ENCODE measurements at regions not wholly inside any gene's neighbourhood (a gene's known extent, or its start where the extent isn't known, plus 50 kb on each side); places are given as distances from the start of the nearest gene placed in this dataset.

- no peaks in the 10 kb centered on the region for H3F3A ChIP-seq (ENCODE audit: control insufficient read depth, insufficient read depth)
- no peaks in the 10 kb centered on the region for H3K36me3 ChIP-seq (ENCODE audit: control insufficient read depth, low read length)
- H3K79me2 ChIP-seq (ENCODE audit: control insufficient read depth, low read length), result no peaks in the 10 kb centered on the region
- TF ChIP-seq EZH2phosphoT487 (IDR thresholded peaks at IDR 0.05; ENCODE audit: borderline replicate concordance, low read length), result no peak
- TF ChIP-seq CTCF (IDR thresholded peaks at IDR 0.05; ENCODE audit: low read depth, low read length, poor library complexity, severe bottlenecking), result no peak
- H3K4me1 ChIP-seq (ENCODE audit: control insufficient read depth, low read length), result no peaks in the 10 kb centered on the region
- H3K9me2 ChIP-seq (replicated peaks; ENCODE audit: control insufficient read depth, low read length), result no peaks in the 10 kb centered on the region
- no peaks in the 10 kb centered on the region for H4K20me1 ChIP-seq (ENCODE audit: control insufficient read depth, insufficient read depth, low read depth, low read length)
- H3K9me3 ChIP-seq (ENCODE audit: control insufficient read depth, insufficient read depth, low read length), result no peaks in the 10 kb centered on the region
- H3K27ac ChIP-seq (ENCODE audit: low read depth, low read length), result no peak overlapping the region
- H3K27me3 ChIP-seq (ENCODE audit: control insufficient read depth, low read length), result peaks cover 7% of the 10 kb centered on the region
- H3K4me3 ChIP-seq (ENCODE audit: low read length), result no peak overlapping the region
- no peak overlapping the region for H3K4me2 ChIP-seq (ENCODE audit: low read length)
Measured at GRCh38 chr3:70582803-70583202, 270.4 kb upstream of the MDFIC2 start.

- Histone ChIP-seq H3K4me3 (ENCODE audit: low read length) (no peak overlapping the region), H3F3A (ENCODE audit: control insufficient read depth, insufficient read depth) (no peaks in the 10 kb centered on the region), H3K27me3 (ENCODE audit: control insufficient read depth, low read length) (peaks cover 7% of the 10 kb centered on the region), H3K27ac (ENCODE audit: low read depth, low read length) (no peak overlapping the region), H3K4me2 (ENCODE audit: low read length) (no peak overlapping the region), H3K36me3 (ENCODE audit: control insufficient read depth, low read length) (no peaks in the 10 kb centered on the region), H4K20me1 (ENCODE audit: control insufficient read depth, insufficient read depth, low read depth, low read length) (no peaks in the 10 kb centered on the region), H3K9me2 (replicated peaks; ENCODE audit: control insufficient read depth, low read length) (no peaks in the 10 kb centered on the region), H3K4me1 (ENCODE audit: control insufficient read depth, low read length) (no peaks in the 10 kb centered on the region), H3K9me3 (ENCODE audit: control insufficient read depth, insufficient read depth, low read length) (no peaks in the 10 kb centered on the region), H3K79me2 (ENCODE audit: control insufficient read depth, low read length) (no peaks in the 10 kb centered on the region)
- TF ChIP-seq EZH2phosphoT487 (IDR thresholded peaks at IDR 0.05; ENCODE audit: borderline replicate concordance, low read length) (no peak), CTCF (IDR thresholded peaks at IDR 0.05; ENCODE audit: low read depth, low read length, poor library complexity, severe bottlenecking) (no peak)
Measured at GRCh38 chr3:70580021-70580420, 267.6 kb upstream of the MDFIC2 start.

- TF ChIP-seq EZH2phosphoT487 (IDR thresholded peaks at IDR 0.05; ENCODE audit: borderline replicate concordance, low read length), result no peak
- TF ChIP-seq CTCF (IDR thresholded peaks at IDR 0.05; ENCODE audit: low read depth, low read length, poor library complexity, severe bottlenecking), result no peak
- no peaks in the 10 kb centered on the region for H3K79me2 ChIP-seq (ENCODE audit: control insufficient read depth, low read length)
- H3K27ac ChIP-seq (ENCODE audit: low read depth, low read length), result no peak overlapping the region
- no peaks in the 10 kb centered on the region for H3K4me1 ChIP-seq (ENCODE audit: control insufficient read depth, low read length)
- H4K20me1 ChIP-seq (ENCODE audit: control insufficient read depth, insufficient read depth, low read depth, low read length), result no peaks in the 10 kb centered on the region
- H3K27me3 ChIP-seq (ENCODE audit: control insufficient read depth, low read length), result no peaks in the 10 kb centered on the region
- no peaks in the 10 kb centered on the region for H3K36me3 ChIP-seq (ENCODE audit: control insufficient read depth, low read length)
- no peaks in the 10 kb centered on the region for H3F3A ChIP-seq (ENCODE audit: control insufficient read depth, insufficient read depth)
- H3K4me3 ChIP-seq (ENCODE audit: low read length), result no peak overlapping the region
- no peaks in the 10 kb centered on the region for H3K9me3 ChIP-seq (ENCODE audit: control insufficient read depth, insufficient read depth, low read length)
- no peaks in the 10 kb centered on the region for H3K9me2 ChIP-seq (replicated peaks; ENCODE audit: control insufficient read depth, low read length)
- no peak overlapping the region for H3K4me2 ChIP-seq (ENCODE audit: low read length)
Measured at GRCh38 chr3:70571696-70572095, 259.3 kb upstream of the MDFIC2 start.

DNA sequence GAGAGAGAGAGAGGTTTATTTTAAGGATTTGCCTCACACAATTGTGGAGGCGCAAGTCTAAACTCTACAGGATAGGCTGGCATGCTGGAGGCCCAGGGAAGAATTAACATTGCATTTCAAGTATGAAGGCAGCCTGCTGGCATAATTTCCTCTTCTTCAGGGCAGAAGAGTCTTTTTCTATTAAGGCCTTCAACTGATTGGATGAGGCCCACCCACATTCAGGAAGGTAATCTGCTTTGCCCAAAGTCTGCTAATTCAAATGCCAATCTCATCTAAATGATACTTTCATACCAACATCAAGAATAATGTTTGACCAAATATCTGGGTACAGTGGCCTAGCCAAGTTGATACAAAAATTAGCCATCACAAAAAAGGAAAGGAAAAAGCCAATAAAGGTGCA lies 258.1 kb upstream of the MDFIC2 start:
- no peaks in the 10 kb centered on the region for H3F3A ChIP-seq (ENCODE audit: control insufficient read depth, insufficient read depth)
- no peak overlapping the region for H3K4me3 ChIP-seq (ENCODE audit: low read length)
- H3K9me2 ChIP-seq (replicated peaks; ENCODE audit: control insufficient read depth, low read length), result no peaks in the 10 kb centered on the region
- H3K79me2 ChIP-seq (ENCODE audit: control insufficient read depth, low read length), result no peaks in the 10 kb centered on the region
- TF ChIP-seq CTCF (IDR thresholded peaks at IDR 0.05; ENCODE audit: low read depth, low read length, poor library complexity, severe bottlenecking) (no peak), EZH2phosphoT487 (IDR thresholded peaks at IDR 0.05; ENCODE audit: borderline replicate concordance, low read length) (no peak)
- no peak overlapping the region for H3K4me2 ChIP-seq (ENCODE audit: low read length)
- H3K4me1 ChIP-seq (ENCODE audit: control insufficient read depth, low read length), result no peaks in the 10 kb centered on the region
- H3K27me3 ChIP-seq (ENCODE audit: control insufficient read depth, low read length), result no peaks in the 10 kb centered on the region
- H3K36me3 ChIP-seq (ENCODE audit: control insufficient read depth, low read length), result no peaks in the 10 kb centered on the region
- H3K9me3 ChIP-seq (ENCODE audit: control insufficient read depth, insufficient read depth, low read length), result no peaks in the 10 kb centered on the region
- no peak overlapping the region for H3K27ac ChIP-seq (ENCODE audit: low read depth, low read length)
- H4K20me1 ChIP-seq (ENCODE audit: control insufficient read depth, insufficient read depth, low read depth, low read length), result no peaks in the 10 kb centered on the region

All from DOHH2 (cell line).